ENCODE measurements at regions not wholly inside any gene's neighbourhood (a gene's known extent, or its start where the extent isn't known, plus 50 kb on each side); places are given as distances from the start of the nearest gene placed in this dataset.

DNA sequence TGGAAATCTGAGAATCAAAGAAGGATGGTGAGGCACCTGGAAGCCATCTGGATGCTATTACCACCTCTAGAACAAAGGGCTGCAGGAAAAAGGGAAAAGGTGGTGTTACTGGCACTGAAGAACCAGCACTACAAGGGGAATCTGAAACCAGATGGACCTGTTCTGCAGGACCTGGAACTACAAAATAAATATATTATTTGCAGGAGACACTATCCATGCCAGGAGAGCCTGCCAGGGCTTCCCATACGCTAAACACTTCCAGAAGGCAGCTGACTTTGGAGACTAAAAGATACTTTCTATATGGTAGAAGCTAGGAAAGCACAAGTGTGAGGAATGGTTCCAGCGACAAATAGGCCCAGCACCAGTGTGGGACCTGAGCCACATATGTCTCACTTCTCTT, 83.4 kb upstream of the POU1F1 start:
- TF ChIP-seq, protein P1, sequence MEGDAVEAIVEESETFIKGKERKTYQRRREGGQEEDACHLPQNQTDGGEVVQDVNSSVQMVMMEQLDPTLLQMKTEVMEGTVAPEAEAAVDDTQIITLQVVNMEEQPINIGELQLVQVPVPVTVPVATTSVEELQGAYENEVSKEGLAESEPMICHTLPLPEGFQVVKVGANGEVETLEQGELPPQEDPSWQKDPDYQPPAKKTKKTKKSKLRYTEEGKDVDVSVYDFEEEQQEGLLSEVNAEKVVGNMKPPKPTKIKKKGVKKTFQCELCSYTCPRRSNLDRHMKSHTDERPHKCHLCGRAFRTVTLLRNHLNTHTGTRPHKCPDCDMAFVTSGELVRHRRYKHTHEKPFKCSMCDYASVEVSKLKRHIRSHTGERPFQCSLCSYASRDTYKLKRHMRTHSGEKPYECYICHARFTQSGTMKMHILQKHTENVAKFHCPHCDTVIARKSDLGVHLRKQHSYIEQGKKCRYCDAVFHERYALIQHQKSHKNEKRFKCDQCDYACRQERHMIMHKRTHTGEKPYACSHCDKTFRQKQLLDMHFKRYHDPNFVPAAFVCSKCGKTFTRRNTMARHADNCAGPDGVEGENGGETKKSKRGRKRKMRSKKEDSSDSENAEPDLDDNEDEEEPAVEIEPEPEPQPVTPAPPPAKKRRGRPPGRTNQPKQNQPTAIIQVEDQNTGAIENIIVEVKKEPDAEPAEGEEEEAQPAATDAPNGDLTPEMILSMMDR (IDR thresholded peaks at IDR 0.05; ENCODE audit: low read depth, low read length), result no peak
- no peak for TF ChIP-seq EZH2phosphoT487 (IDR thresholded peaks at IDR 0.05; ENCODE audit: low read depth)

Data from OCI-LY3 (cell line).